ENCODE measurements at regions not wholly inside any gene's neighbourhood (a gene's known extent, or its start where the extent isn't known, plus 50 kb on each side); places are given as distances from the start of the nearest gene placed in this dataset.

GRCh38 chr2:239625971-239626734 lies 225.3 kb upstream of the HDAC4 start:
- no peak overlapping the region for H3K4me3 ChIP-seq (ENCODE audit: low read depth, low read length)
- ChIA-PET POLR2A (no interaction called here), CTCF (no interaction called here)
- no peak for TF ChIP-seq IKZF3 (tag by site-specific recombination; IDR thresholded peaks at IDR 0.05)
- TF ChIP-seq MEIS1 (CRISPR knock-in tag; IDR thresholded peaks at IDR 0.05; ENCODE audit: borderline replicate concordance) = no peak
- no peak for TF ChIP-seq MZF1 (tag by site-specific recombination; IDR thresholded peaks at IDR 0.05; ENCODE audit: borderline replicate concordance)
- TF ChIP-seq ZNF302 (tag by site-specific recombination; IDR thresholded peaks at IDR 0.05; ENCODE audit: low read depth) = no peak
- no peak for TF ChIP-seq ZNF610 (tag by site-specific recombination; IDR thresholded peaks at IDR 0.05; ENCODE audit: borderline replicate concordance)
- no peak for TF ChIP-seq AEBP2 (tag by site-specific recombination; IDR thresholded peaks at IDR 0.05; ENCODE audit: borderline replicate concordance)
- H3K27ac ChIP-seq (ENCODE audit: extremely low read depth, low read depth, low read length) = no peak overlapping the region
- no peaks in the 10 kb centered on the region for H3K36me3 ChIP-seq (ENCODE audit: control insufficient read depth in 2 of 2, insufficient read depth in 1 of 2, low read length in 2 of 2)
- no peaks in the 10 kb centered on the region for H3K4me1 ChIP-seq (ENCODE audit: control insufficient read depth, insufficient read depth, low read length)
- H3K9me3 ChIP-seq (ENCODE audit: control insufficient read depth, insufficient read depth, low read depth, low read length) = no peaks in the 10 kb centered on the region

- no peak overlapping the region for H3K4me3 ChIP-seq (ENCODE audit: low read depth, low read length)
- H3K4me1 ChIP-seq (ENCODE audit: control insufficient read depth, insufficient read depth, low read length) = no peaks in the 10 kb centered on the region
- H3K36me3 ChIP-seq (ENCODE audit: control insufficient read depth in 2 of 2, insufficient read depth in 1 of 2, low read length in 2 of 2) = no peaks in the 10 kb centered on the region
- no peaks in the 10 kb centered on the region for H3K9me3 ChIP-seq (ENCODE audit: control insufficient read depth, insufficient read depth, low read depth, low read length)
- H3K27ac ChIP-seq (ENCODE audit: extremely low read depth, low read depth, low read length) = no peak overlapping the region
- POLR2A ChIA-PET = no interaction called here
- CTCF ChIA-PET = no interaction called here
- TF ChIP-seq HOXA7 (CRISPR knock-in tag; IDR thresholded peaks at IDR 0.05; ENCODE audit: borderline replicate concordance) (no peak), ZNF560 (tag by site-specific recombination; IDR thresholded peaks at IDR 0.05; ENCODE audit: borderline replicate concordance) (no peak), GLI2 (tag by site-specific recombination; IDR thresholded peaks at IDR 0.05; ENCODE audit: borderline replicate concordance, low read depth) (no peak), ZNF223 (tag by site-specific recombination; IDR thresholded peaks at IDR 0.05) (no peak), ZNF621 (tag by site-specific recombination; IDR thresholded peaks at IDR 0.05) (no peak), ZNF239 (tag by site-specific recombination; IDR thresholded peaks at IDR 0.05) (no peak), ZNF292 (tag by site-specific recombination; IDR thresholded peaks at IDR 0.05; ENCODE audit: borderline replicate concordance, low read depth) (no peak), REST (tag by site-specific recombination; IDR thresholded peaks at IDR 0.05) (no peak), ZBTB6 (tag by site-specific recombination; IDR thresholded peaks at IDR 0.05) (no peak)
Observed at GRCh38 chr2:239625156-239625845, 224.5 kb upstream of the HDAC4 start.

Measured in HEK293 (cell line).